ENCODE measurements at regions not wholly inside any gene's neighbourhood (a gene's known extent, or its start where the extent isn't known, plus 50 kb on each side); places are given as distances from the start of the nearest gene placed in this dataset.

DNA sequence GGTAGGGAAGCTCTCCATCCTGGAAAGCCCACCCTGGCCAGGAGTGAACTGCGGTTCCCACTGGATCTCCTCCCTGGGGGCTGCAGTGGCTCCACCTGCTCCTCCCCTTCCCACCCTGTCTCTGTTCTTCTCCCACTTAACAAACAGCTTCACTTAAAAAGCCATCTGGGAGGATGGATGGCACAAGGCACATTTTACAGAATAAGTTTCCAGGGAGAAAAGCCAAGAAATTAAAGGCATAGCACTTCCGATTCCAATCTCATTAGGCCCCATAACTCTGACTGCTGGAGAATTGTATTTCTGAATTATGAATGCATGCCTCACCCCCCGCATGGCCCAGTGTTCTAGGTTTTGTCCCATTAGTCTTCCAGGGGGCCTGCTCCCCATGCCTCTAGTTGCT is 718.3 kb downstream of the PTPRU start:
- TF ChIP-seq, protein P1, sequence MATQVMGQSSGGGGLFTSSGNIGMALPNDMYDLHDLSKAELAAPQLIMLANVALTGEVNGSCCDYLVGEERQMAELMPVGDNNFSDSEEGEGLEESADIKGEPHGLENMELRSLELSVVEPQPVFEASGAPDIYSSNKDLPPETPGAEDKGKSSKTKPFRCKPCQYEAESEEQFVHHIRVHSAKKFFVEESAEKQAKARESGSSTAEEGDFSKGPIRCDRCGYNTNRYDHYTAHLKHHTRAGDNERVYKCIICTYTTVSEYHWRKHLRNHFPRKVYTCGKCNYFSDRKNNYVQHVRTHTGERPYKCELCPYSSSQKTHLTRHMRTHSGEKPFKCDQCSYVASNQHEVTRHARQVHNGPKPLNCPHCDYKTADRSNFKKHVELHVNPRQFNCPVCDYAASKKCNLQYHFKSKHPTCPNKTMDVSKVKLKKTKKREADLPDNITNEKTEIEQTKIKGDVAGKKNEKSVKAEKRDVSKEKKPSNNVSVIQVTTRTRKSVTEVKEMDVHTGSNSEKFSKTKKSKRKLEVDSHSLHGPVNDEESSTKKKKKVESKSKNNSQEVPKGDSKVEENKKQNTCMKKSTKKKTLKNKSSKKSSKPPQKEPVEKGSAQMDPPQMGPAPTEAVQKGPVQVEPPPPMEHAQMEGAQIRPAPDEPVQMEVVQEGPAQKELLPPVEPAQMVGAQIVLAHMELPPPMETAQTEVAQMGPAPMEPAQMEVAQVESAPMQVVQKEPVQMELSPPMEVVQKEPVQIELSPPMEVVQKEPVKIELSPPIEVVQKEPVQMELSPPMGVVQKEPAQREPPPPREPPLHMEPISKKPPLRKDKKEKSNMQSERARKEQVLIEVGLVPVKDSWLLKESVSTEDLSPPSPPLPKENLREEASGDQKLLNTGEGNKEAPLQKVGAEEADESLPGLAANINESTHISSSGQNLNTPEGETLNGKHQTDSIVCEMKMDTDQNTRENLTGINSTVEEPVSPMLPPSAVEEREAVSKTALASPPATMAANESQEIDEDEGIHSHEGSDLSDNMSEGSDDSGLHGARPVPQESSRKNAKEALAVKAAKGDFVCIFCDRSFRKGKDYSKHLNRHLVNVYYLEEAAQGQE (IDR thresholded peaks at IDR 0.05; ENCODE audit: insufficient read depth in 1 of 2, low read depth in 2 of 2, low read length in 2 of 2) = no peak
- TF ChIP-seq TAF1 (IDR thresholded peaks at IDR 0.05; ENCODE audit: borderline replicate concordance, insufficient read depth, low read length) (no peak), POLR2AphosphoS5 (IDR thresholded peaks at IDR 0.05; ENCODE audit: low read depth, low read length) (no peak), SIN3A (IDR thresholded peaks at IDR 0.05; ENCODE audit: borderline replicate concordance, insufficient read depth, low read length) (no peak), FOXP2 (optimal IDR thresholded peaks at IDR 0.05; ENCODE audit: borderline replicate concordance, extremely low read depth, extremely low read length, insufficient read depth) (no peak)

DNA sequence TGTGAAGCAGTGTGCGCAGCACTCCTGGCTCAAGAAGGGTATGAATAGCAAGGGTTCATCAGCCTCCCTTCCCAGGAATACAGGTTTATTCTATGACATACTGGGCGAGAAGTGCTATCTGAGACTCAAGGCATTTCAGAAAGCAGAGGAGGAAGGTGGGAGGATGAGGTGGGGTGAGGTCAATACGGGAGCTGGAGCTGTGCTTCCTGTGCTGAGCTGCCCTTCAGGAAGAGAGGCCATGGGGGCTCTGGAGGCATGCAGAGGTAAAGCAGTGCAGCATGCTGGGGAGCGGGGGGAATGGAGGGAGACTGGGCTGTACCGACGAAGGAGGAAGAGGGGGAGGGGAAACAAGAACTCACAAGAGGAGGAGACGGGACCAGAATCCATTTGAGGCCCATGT is 717.6 kb downstream of the PTPRU start:
- TF ChIP-seq TAF1 (IDR thresholded peaks at IDR 0.05; ENCODE audit: borderline replicate concordance, insufficient read depth, low read length) (no peak), POLR2AphosphoS5 (IDR thresholded peaks at IDR 0.05; ENCODE audit: low read depth, low read length) (no peak), FOXP2 (optimal IDR thresholded peaks at IDR 0.05; ENCODE audit: borderline replicate concordance, extremely low read depth, extremely low read length, insufficient read depth) (no peak)

GRCh38 chr1:29949676-29950075 is 713.4 kb downstream of the PTPRU start:
- no peak for TF ChIP-seq FOXP2 (optimal IDR thresholded peaks at IDR 0.05; ENCODE audit: borderline replicate concordance, extremely low read depth, extremely low read length, insufficient read depth)
- no peak for TF ChIP-seq POLR2AphosphoS5 (IDR thresholded peaks at IDR 0.05; ENCODE audit: low read depth, low read length)
- TF ChIP-seq, protein P1 (IDR thresholded peaks at IDR 0.05; ENCODE audit: insufficient read depth in 1 of 2, low read depth in 2 of 2, low read length in 2 of 2) = peak; percentile 69 to 88

DNA sequence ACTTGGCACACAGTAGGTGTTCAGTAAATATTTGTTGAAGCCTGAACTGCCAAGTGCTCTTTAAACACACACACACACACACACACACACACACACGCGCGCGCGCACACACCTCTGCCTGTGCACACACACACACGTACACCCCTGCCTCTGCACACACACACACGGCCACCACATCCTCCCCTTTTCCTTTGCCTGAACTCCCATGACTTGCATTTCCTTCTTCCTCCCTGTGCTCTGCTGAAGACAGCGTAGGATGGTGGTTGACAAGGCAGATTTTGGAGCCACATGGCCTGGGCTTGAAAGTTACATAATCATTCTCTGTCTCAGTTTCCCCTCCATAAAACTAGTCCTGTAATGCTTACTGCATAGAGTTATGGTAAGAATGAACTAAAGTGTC is 712.3 kb downstream of the PTPRU start:
- TF ChIP-seq FOXP2 (optimal IDR thresholded peaks at IDR 0.05; ENCODE audit: borderline replicate concordance, extremely low read depth, extremely low read length, insufficient read depth) (no peak), TAF1 (IDR thresholded peaks at IDR 0.05; ENCODE audit: borderline replicate concordance, insufficient read depth, low read length) (no peak), POLR2AphosphoS5 (IDR thresholded peaks at IDR 0.05; ENCODE audit: low read depth, low read length) (no peak)
- TF ChIP-seq, protein P1 (IDR thresholded peaks at IDR 0.05; ENCODE audit: insufficient read depth in 1 of 2, low read depth in 2 of 2, low read length in 2 of 2) = no peak

DNA sequence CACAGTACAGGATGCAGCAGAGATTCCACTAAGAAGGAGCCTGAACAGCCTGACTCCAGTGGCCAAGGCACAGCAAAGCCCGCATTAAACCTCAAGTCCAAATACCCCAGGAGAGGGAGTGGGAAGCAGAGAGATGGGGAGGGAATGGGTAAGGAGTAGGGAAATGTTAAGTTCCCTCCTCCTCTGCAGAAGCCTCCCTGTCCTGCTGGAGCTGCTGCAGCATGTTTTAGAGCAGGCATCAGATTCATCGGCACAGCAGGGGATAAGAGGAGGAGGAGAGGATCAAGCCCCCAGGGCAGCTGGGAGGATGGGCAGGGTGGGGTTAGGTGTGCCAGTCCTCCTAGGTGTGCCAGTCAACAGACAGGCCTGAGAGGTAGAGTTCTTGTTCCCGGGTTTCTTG is 709.7 kb downstream of the PTPRU start:
- TF ChIP-seq SIN3A (IDR thresholded peaks at IDR 0.05; ENCODE audit: borderline replicate concordance, insufficient read depth, low read length) (no peak), TAF1 (IDR thresholded peaks at IDR 0.05; ENCODE audit: borderline replicate concordance, insufficient read depth, low read length) (no peak), POLR2AphosphoS5 (IDR thresholded peaks at IDR 0.05; ENCODE audit: low read depth, low read length) (no peak), FOXP2 (optimal IDR thresholded peaks at IDR 0.05; ENCODE audit: borderline replicate concordance, extremely low read depth, extremely low read length, insufficient read depth) (no peak)
- TF ChIP-seq, protein P1 (IDR thresholded peaks at IDR 0.05; ENCODE audit: insufficient read depth in 1 of 2, low read depth in 2 of 2, low read length in 2 of 2) = no peak

Data from PFSK-1 (cell line).